ENCODE measurements at regions not wholly inside any gene's neighbourhood (a gene's known extent, or its start where the extent isn't known, plus 50 kb on each side); places are given as distances from the start of the nearest gene placed in this dataset.

- no peaks in the 10 kb centered on the region for H3K36me3 ChIP-seq (replicated peaks; ENCODE audit: low read depth, low read length)
- H3K27ac ChIP-seq (ENCODE audit: low read length): no peak overlapping the region
- TF ChIP-seq EZH2phosphoT487 (IDR thresholded peaks at IDR 0.05; ENCODE audit: low read depth) (no peak), CTCF (IDR thresholded peaks at IDR 0.05; ENCODE audit: low read depth, low read length) (no peak)
- no peak overlapping the region for H3K4me2 ChIP-seq (ENCODE audit: low read length)
- no peak overlapping the region for H3K4me3 ChIP-seq (ENCODE audit: low read length)
- no peak overlapping the region for H2AFZ ChIP-seq (ENCODE audit: low read depth, low read length)
- H3K27me3 ChIP-seq (ENCODE audit: low read depth, low read length): no peaks in the 10 kb centered on the region
- no peaks in the 10 kb centered on the region for H3K79me2 ChIP-seq (ENCODE audit: low read length)
- peaks cover 2% of the 10 kb centered on the region; the same call in 1 of the 2 replicates for H3K4me1 ChIP-seq (ENCODE audit: low read length)
- H3K9ac ChIP-seq (ENCODE audit: low read length): no peak overlapping the region
- no peaks in the 10 kb centered on the region for H3K9me3 ChIP-seq (ENCODE audit: insufficient read depth, low read length)
- H4K20me1 ChIP-seq (ENCODE audit: insufficient read depth, low read length): no peaks in the 10 kb centered on the region
Observed at GRCh38 chr6:50437901-50438300, 275.4 kb upstream of the TFAP2D start.

- H3K79me2 ChIP-seq (ENCODE audit: low read length): no peaks in the 10 kb centered on the region
Observed at GRCh38 chr6:50442531-50443040, 270.7 kb upstream of the TFAP2D start.

GRCh38 chr6:50443144-50443543 lies 270.2 kb upstream of the TFAP2D start:
- Histone ChIP-seq H3K27ac (ENCODE audit: low read length) (no peak overlapping the region), H4K20me1 (ENCODE audit: insufficient read depth, low read length) (no peaks in the 10 kb centered on the region), H3K9me3 (ENCODE audit: insufficient read depth, low read length) (no peaks in the 10 kb centered on the region), H3K27me3 (ENCODE audit: low read depth, low read length) (no peaks in the 10 kb centered on the region), H2AFZ (ENCODE audit: low read depth, low read length) (no peak overlapping the region), H3K4me3 (ENCODE audit: low read length) (no peak overlapping the region), H3K79me2 (ENCODE audit: low read length) (no peaks in the 10 kb centered on the region), H3K4me1 (ENCODE audit: low read length) (no peaks in the 10 kb centered on the region), H3K4me2 (ENCODE audit: low read length) (no peak overlapping the region), H3K9ac (ENCODE audit: low read length) (no peak overlapping the region), H3K36me3 (replicated peaks; ENCODE audit: low read depth, low read length) (no peaks in the 10 kb centered on the region)
- TF ChIP-seq CTCF (IDR thresholded peaks at IDR 0.05; ENCODE audit: low read depth, low read length) (no peak), EZH2phosphoT487 (IDR thresholded peaks at IDR 0.05; ENCODE audit: low read depth) (no peak)

More at GRCh38 chr6:50442531-50443040, 270.7 kb upstream of the TFAP2D start:
- TF ChIP-seq CTCF (IDR thresholded peaks at IDR 0.05; ENCODE audit: low read depth, low read length): no peak
- no peak for TF ChIP-seq EZH2phosphoT487 (IDR thresholded peaks at IDR 0.05; ENCODE audit: low read depth)
- no peak overlapping the region for H3K9ac ChIP-seq (ENCODE audit: low read length)
- no peaks in the 10 kb centered on the region for H3K9me3 ChIP-seq (ENCODE audit: insufficient read depth, low read length)
- H4K20me1 ChIP-seq (ENCODE audit: insufficient read depth, low read length): no peaks in the 10 kb centered on the region
- H2AFZ ChIP-seq (ENCODE audit: low read depth, low read length): no peak overlapping the region
- no peak overlapping the region for H3K27ac ChIP-seq (ENCODE audit: low read length)
- H3K27me3 ChIP-seq (ENCODE audit: low read depth, low read length): no peaks in the 10 kb centered on the region
- H3K4me3 ChIP-seq (ENCODE audit: low read length): no peak overlapping the region
- no peaks in the 10 kb centered on the region for H3K4me1 ChIP-seq (ENCODE audit: low read length)
- H3K36me3 ChIP-seq (replicated peaks; ENCODE audit: low read depth, low read length): no peaks in the 10 kb centered on the region
- H3K4me2 ChIP-seq (ENCODE audit: low read length): no peak overlapping the region

- no peak overlapping the region for H3K9ac ChIP-seq (ENCODE audit: low read length)
- H3K79me2 ChIP-seq (ENCODE audit: low read length): no peaks in the 10 kb centered on the region
- no peaks in the 10 kb centered on the region for H3K36me3 ChIP-seq (replicated peaks; ENCODE audit: low read depth, low read length)
- H4K20me1 ChIP-seq (ENCODE audit: insufficient read depth, low read length): no peaks in the 10 kb centered on the region
- no peak overlapping the region for H3K4me3 ChIP-seq (ENCODE audit: low read length)
- H3K9me3 ChIP-seq (ENCODE audit: insufficient read depth, low read length): no peaks in the 10 kb centered on the region
- H3K27me3 ChIP-seq (ENCODE audit: low read depth, low read length): no peaks in the 10 kb centered on the region
- H3K4me2 ChIP-seq (ENCODE audit: low read length): no peak overlapping the region
- H3K4me1 ChIP-seq (ENCODE audit: low read length): no peaks in the 10 kb centered on the region
- no peak overlapping the region for H3K27ac ChIP-seq (ENCODE audit: low read length)
- no peak for TF ChIP-seq CTCF (IDR thresholded peaks at IDR 0.05; ENCODE audit: low read depth, low read length)
- TF ChIP-seq EZH2phosphoT487 (IDR thresholded peaks at IDR 0.05; ENCODE audit: low read depth): no peak
- H2AFZ ChIP-seq (ENCODE audit: low read depth, low read length): no peak overlapping the region
Observed at GRCh38 chr6:50449128-50449527, 264.2 kb upstream of the TFAP2D start.
